GM10266 (cell line): ENCODE measurements at regions not wholly inside any gene's neighbourhood (a gene's known extent, or its start where the extent isn't known, plus 50 kb on each side); places are given as distances from the start of the nearest gene placed in this dataset.
A peak's percentile ranks its signal among the peaks of the same experiment; 100 is the strongest.

Experiments used
- DNase-seq: peaks from one replicate; pipeline ENCODE4 v3.0.0; 2012; ENCODE audit errors: extremely low spot score
- CTCF ChIP-seq: IDR thresholded peaks from 2 replicates; pipeline ENCODE4 v1.5.1; 2012; ENCODE audit warnings: mild to moderate bottlenecking, low read depth; ENCODE audit not compliant: control insufficient read depth, insufficient read depth; ENCODE audit errors: missing control alignments

GRCh38 chr15:79373113-79373512, 59.0 kb upstream of the MINAR1 start:
- TF ChIP-seq CTCF: no peak
- no peak for DNase-seq

GRCh38 chr15:79373728-79374127, 58.4 kb upstream of the MINAR1 start:
- no peak for TF ChIP-seq CTCF
- no peak for DNase-seq

- DNase-seq: no peak
- no peak for TF ChIP-seq CTCF
These were observed 55.8 kb upstream of the MINAR1 start for GRCh38 chr15:79376383-79376782.

- TF ChIP-seq CTCF: no peak
- DNase-seq: no peak
These were observed 53.6 kb upstream of the MINAR1 start for GRCh38 chr15:79378394-79379109.

- TF ChIP-seq CTCF: peak; percentile 88
- peak; percentile 69 for DNase-seq
These were observed 51.2 kb upstream of the MINAR1 start for GRCh38 chr15:79380755-79381497.

GRCh38 chr15:79381593-79381992, 50.5 kb upstream of the MINAR1 start:
- DNase-seq: no peak
- TF ChIP-seq CTCF: no peak
